PC-9 (cell line): ENCODE measurements at regions not wholly inside any gene's neighbourhood (a gene's known extent, or its start where the extent isn't known, plus 50 kb on each side); places are given as distances from the start of the nearest gene placed in this dataset.

ENCODE experiments used
- BruUV-seq: library from RNA; stranded (reverse); fragments of 400-500 nt; replicated peaks from 2 replicates; lab custom pipeline; 2021; lab: Mats Ljungman, UMichigan
- CTCF ChIA-PET: fragments of 300-600 bp; sonication (Branson Sonifier 250); formaldehyde crosslinking; loops from one replicate; lab custom pipeline; 2022; ENCODE audit warnings: antibody characterized with exemption; lab: Charles Lee
- POLR2A ChIA-PET: fragments of 300-600 bp; sonication (Branson Sonifier 250); formaldehyde crosslinking; loops from one replicate; lab custom pipeline; 2022; ENCODE audit warnings: antibody characterized with exemption; ENCODE audit not compliant: unreplicated experiment; lab: Charles Lee
- DNase-seq, 2 experiments: peaks; one replicate each; pipeline versions ENCODE4 v3.0.0 to v3.0.0-alpha.2; 2015 to 2022; ENCODE audit warnings: mixed read lengths in 1 of 2
- H2AFZ ChIP-seq: fragments of 200-600 bp; sonication (generic); 2 replicates; pipeline ENCODE4 v1.8.1; 2017; ENCODE audit warnings: antibody characterized with exemption
- H3F3A ChIP-seq: fragments of 200-600 bp; sonication (generic); 2 replicates; pipeline ENCODE4 v1.8.1; 2017; ENCODE audit warnings: antibody characterized with exemption, mild to moderate bottlenecking, low read depth; ENCODE audit not compliant: insufficient read depth
- H3K27ac ChIP-seq: fragments of 200-600 bp; sonication (generic); 2 replicates; pipeline ENCODE4 v1.6.1; 2016; ENCODE audit warnings: mixed run types
- H3K27me3 ChIP-seq: fragments of 200-600 bp; sonication (generic); 2 replicates; pipeline ENCODE4 v1.6.1; 2016; ENCODE audit warnings: low read depth, mixed run types; ENCODE audit not compliant: insufficient read depth
- H3K36me3 ChIP-seq: fragments of 200-600 bp; sonication (generic); 2 replicates; pipeline ENCODE4 v1.6.1; 2016; ENCODE audit warnings: low read depth, mixed run types
- H3K4me1 ChIP-seq: fragments of 200-600 bp; sonication (generic); replicated peaks from 2 replicates; pipeline ENCODE4 v1.6.1; 2016; ENCODE audit warnings: mixed run types; ENCODE audit not compliant: insufficient read depth
- H3K4me2 ChIP-seq: fragments of 200-600 bp; sonication (generic); 2 replicates; pipeline ENCODE4 v1.6.1; 2017; ENCODE audit warnings: mixed run types
- H3K4me3 ChIP-seq: fragments of 200-600 bp; sonication (generic); 2 replicates; pipeline ENCODE4 v1.6.1; 2016; ENCODE audit warnings: mixed run types
- H3K79me2 ChIP-seq: fragments of 200-600 bp; sonication (generic); 2 replicates; pipeline ENCODE4 v1.6.1; 2017; ENCODE audit warnings: low read depth, mixed run types
- H3K9me2 ChIP-seq: fragments of 200-600 bp; sonication (generic); 2 replicates; pipeline ENCODE4 v1.8.1; 2017; ENCODE audit warnings: mild to moderate bottlenecking; ENCODE audit not compliant: insufficient read depth
- H3K9me3 ChIP-seq: fragments of 200-600 bp; sonication (generic); 2 replicates; pipeline ENCODE4 v1.8.1; 2016; ENCODE audit warnings: low read depth; ENCODE audit not compliant: insufficient read depth
- H4K20me1 ChIP-seq: fragments of 200-600 bp; sonication (generic); 2 replicates; pipeline ENCODE4 v1.8.1; 2017; ENCODE audit not compliant: insufficient read depth
- EZH2 ChIP-seq: fragments of 200-600 bp; sonication (generic); IDR thresholded peaks from 2 replicates; pipeline ENCODE4 v1.8.0; 2017; ENCODE audit warnings: antibody characterized with exemption, low read depth
- intact Hi-C: fragments of 100-400 bp; cut with micrococcal nuclease; formaldehyde crosslinking; loops from one replicate; pipeline ENCODE4 v1.10.0; 2022; ENCODE audit not compliant: unreplicated experiment
- TF ChIP-seq, protein P1 (sequence below): fragments of 200-600 bp; sonication (generic); conservative IDR thresholded peaks from 2 replicates; pipeline ENCODE4 v1.6.1; 2017; ENCODE audit warnings: mixed run types, antibody characterized with exemption, mild to moderate bottlenecking, moderate library complexity

DNA sequence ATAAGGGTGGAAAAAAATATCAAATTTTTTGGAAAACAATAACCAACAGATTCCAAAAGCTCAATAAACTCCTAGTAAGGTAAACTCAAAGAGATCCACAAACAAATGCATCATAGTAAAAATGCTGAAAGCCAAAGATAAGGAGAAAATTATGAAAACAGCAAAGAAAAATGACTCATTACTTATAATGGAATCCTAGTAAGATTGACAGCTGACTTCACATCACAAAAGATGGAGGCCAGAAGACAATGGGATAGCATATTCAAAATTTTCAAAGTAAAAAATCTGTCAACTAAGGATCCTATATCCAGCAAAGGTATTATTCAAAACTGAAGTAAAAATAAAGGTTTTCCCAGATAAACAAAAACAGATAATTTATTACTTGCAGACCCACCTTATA, 183.4 kb upstream of the VIPR2 start:
- no peaks in the 10 kb centered on the region for H3K9me2 ChIP-seq

DNA sequence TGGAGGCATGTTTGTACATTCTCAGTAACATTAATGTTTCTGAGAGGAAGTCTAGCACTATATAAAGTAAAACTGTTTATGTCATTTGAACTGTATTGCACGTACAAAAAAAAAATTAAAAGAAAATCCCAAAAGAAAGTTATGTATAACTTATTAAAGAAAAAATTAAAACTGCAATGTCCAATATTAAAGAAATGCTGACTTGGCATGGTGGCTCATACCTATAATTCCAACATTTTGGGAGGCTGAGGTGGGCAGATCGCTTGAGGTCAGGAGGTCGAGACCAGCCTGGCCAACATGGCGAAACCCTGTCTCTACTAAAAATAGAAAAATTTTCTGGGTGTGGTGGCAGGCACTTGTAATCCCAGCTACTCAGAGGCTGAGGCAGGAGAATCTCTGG, 178.7 kb upstream of the VIPR2 start:
- no TSS peak for BruUV-seq
- ChIA-PET POLR2A (no interaction called here), CTCF (no interaction called here)
- H3K4me2 ChIP-seq: no peak overlapping the region
- intact Hi-C loops: no loop called here
- no peaks in the 10 kb centered on the region for H3K4me1 ChIP-seq
- no peak overlapping the region for H3K4me3 ChIP-seq
- H3K27me3 ChIP-seq: no peaks in the 10 kb centered on the region; the same call in 1 of the 2 replicates
- H3K9me3 ChIP-seq: peaks cover 7% of the 10 kb centered on the region; the same call in 1 of the 2 replicates
- no peak overlapping the region for H2AFZ ChIP-seq
- H4K20me1 ChIP-seq: no peaks in the 10 kb centered on the region
- H3K27ac ChIP-seq: no peak overlapping the region
- no peaks in the 10 kb centered on the region for H3K9me2 ChIP-seq
- no peak for TF ChIP-seq EZH2
- no peaks in the 10 kb centered on the region for H3K79me2 ChIP-seq
- no peaks in the 10 kb centered on the region for H3F3A ChIP-seq
- no peaks in the 10 kb centered on the region for H3K36me3 ChIP-seq
- no peak for DNase-seq

More for the DNA sequence above, 183.4 kb upstream of the VIPR2 start:
- Histone ChIP-seq H4K20me1 (no peaks in the 10 kb centered on the region), H3K27me3 (no peaks in the 10 kb centered on the region; the same call in 1 of the 2 replicates), H3K4me3 (no peak overlapping the region), H2AFZ (no peak overlapping the region), H3K9me3 (peaks cover 13% of the 10 kb centered on the region), H3K4me1 (no peaks in the 10 kb centered on the region), H3K79me2 (no peaks in the 10 kb centered on the region), H3K36me3 (no peaks in the 10 kb centered on the region), H3F3A (no peaks in the 10 kb centered on the region), H3K27ac (no peak overlapping the region), H3K4me2 (no peak overlapping the region)
- no peak for DNase-seq
- POLR2A ChIA-PET: no interaction called here
- intact Hi-C loops: no loop called here
- CTCF ChIA-PET: no interaction called here
- no peak for TF ChIP-seq EZH2
- TF ChIP-seq, protein P1, sequence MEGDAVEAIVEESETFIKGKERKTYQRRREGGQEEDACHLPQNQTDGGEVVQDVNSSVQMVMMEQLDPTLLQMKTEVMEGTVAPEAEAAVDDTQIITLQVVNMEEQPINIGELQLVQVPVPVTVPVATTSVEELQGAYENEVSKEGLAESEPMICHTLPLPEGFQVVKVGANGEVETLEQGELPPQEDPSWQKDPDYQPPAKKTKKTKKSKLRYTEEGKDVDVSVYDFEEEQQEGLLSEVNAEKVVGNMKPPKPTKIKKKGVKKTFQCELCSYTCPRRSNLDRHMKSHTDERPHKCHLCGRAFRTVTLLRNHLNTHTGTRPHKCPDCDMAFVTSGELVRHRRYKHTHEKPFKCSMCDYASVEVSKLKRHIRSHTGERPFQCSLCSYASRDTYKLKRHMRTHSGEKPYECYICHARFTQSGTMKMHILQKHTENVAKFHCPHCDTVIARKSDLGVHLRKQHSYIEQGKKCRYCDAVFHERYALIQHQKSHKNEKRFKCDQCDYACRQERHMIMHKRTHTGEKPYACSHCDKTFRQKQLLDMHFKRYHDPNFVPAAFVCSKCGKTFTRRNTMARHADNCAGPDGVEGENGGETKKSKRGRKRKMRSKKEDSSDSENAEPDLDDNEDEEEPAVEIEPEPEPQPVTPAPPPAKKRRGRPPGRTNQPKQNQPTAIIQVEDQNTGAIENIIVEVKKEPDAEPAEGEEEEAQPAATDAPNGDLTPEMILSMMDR: no peak
- no TSS peak for BruUV-seq

DNA sequence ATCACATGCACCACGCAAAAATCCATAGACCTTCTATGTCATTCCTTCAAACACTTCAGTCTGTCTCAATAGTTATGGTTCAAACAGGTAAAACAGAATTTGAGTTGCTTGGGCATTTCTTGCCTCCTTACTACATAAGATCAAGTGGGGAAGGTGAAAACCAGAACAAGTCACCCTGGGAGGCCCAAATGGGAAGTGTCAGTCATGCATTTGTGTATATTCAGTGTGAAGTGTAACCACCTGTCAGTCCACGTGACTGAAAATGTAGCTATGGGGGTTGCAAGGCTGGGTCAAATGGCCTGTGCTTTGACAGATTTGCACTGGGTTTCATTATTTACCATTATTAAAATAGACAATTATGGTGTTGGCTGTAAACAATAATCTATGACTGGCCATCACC, 176.6 kb upstream of the VIPR2 start:
- Histone ChIP-seq H3F3A (no peaks in the 10 kb centered on the region), H4K20me1 (no peaks in the 10 kb centered on the region), H3K9me2 (no peaks in the 10 kb centered on the region), H3K27me3 (no peaks in the 10 kb centered on the region; the same call in 1 of the 2 replicates), H3K9me3 (no peaks in the 10 kb centered on the region), H3K27ac (no peak overlapping the region), H3K79me2 (no peaks in the 10 kb centered on the region), H3K36me3 (no peaks in the 10 kb centered on the region), H2AFZ (no peak overlapping the region), H3K4me2 (no peak overlapping the region), H3K4me1 (no peaks in the 10 kb centered on the region), H3K4me3 (no peak overlapping the region)
- DNase-seq: no peak
- BruUV-seq: no TSS peak
- CTCF ChIA-PET: no interaction called here
- TF ChIP-seq, protein P1: no peak
- no peak for TF ChIP-seq EZH2
- POLR2A ChIA-PET: no interaction called here
- intact Hi-C loops: no loop called here
